Keratinocyte (primary cell): ENCODE measurements at regions not wholly inside any gene's neighbourhood (a gene's known extent, or its start where the extent isn't known, plus 50 kb on each side); places are given as distances from the start of the nearest gene placed in this dataset.

Experiments
- DNase-seq: peaks from one replicate; pipeline ENCODE4 v3.0.0-alpha.2; 2011; ENCODE audit warnings: low read depth, missing footprints, low spot score
- FAIRE-seq: peaks from 2 replicates; lab custom pipeline; 2011; peaks lifted over from hg19 to GRCh38; lab: Jason Lieb, UNC
- H2AFZ ChIP-seq: 2 replicates; pipeline ENCODE4 v1.6.0; 2012; ENCODE audit warnings: low read length, control low read depth, inconsistent platforms; ENCODE audit not compliant: control insufficient read depth
- H3K27ac ChIP-seq: 2 replicates; pipeline ENCODE4 v1.5.1; 2011; ENCODE audit warnings: low read length; ENCODE audit not compliant: control insufficient read depth, insufficient read depth
- H3K27me3 ChIP-seq: 3 replicates; pipeline ENCODE4 v1.6.0; 2011; ENCODE audit warnings: low read length; ENCODE audit not compliant: control insufficient read depth, insufficient read depth; ENCODE audit errors: extremely low read depth
- H3K36me3 ChIP-seq, 2 experiments: 2 replicates in 1 of 2; 3 replicates in 1 of 2; pipeline ENCODE4 v1.5.1; 2011; ENCODE audit warnings: low read length in 2 of 2, mild to moderate bottlenecking in 1 of 2; ENCODE audit not compliant: control insufficient read depth in 2 of 2, insufficient read depth in 2 of 2; ENCODE audit errors: extremely low read depth in 1 of 2
- H3K4me1 ChIP-seq: 3 replicates; pipeline ENCODE4 v1.5.1; 2011; ENCODE audit warnings: low read length; ENCODE audit not compliant: control insufficient read depth, insufficient read depth; ENCODE audit errors: extremely low read depth
- H3K4me2 ChIP-seq: 3 replicates; pipeline ENCODE4 v1.6.0; 2011; ENCODE audit warnings: low read depth, low read length; ENCODE audit not compliant: control insufficient read depth, insufficient read depth; ENCODE audit errors: extremely low read depth
- H3K4me3 ChIP-seq, 3 experiments: fragments of 200-600 bp in 1 of 3; sonication (generic) in 1 of 3; 2 replicates in 2 of 3; 3 replicates in 1 of 3; pipeline ENCODE4 v1.5.1; 2011 to 2016; ENCODE audit warnings: low read length in 3 of 3, mild to moderate bottlenecking in 3 of 3, control low read depth in 2 of 3, inconsistent platforms in 1 of 3, low read depth in 1 of 3, mixed read lengths in 1 of 3, mixed run types in 1 of 3, moderate library complexity in 1 of 3; ENCODE audit not compliant: control insufficient read depth in 2 of 3, insufficient read depth in 2 of 3; ENCODE audit errors: extremely low read depth in 1 of 3
- H3K79me2 ChIP-seq: 2 replicates; pipeline ENCODE4 v1.6.0; 2012; ENCODE audit warnings: low read length; ENCODE audit not compliant: control insufficient read depth, insufficient read depth
- H3K9ac ChIP-seq: 3 replicates; pipeline ENCODE4 v1.6.0; 2011; ENCODE audit warnings: low read length; ENCODE audit not compliant: control insufficient read depth, insufficient read depth; ENCODE audit errors: extremely low read depth
- H3K9me1 ChIP-seq: 3 replicates; pipeline ENCODE4 v1.6.0; 2011; ENCODE audit warnings: low read length; ENCODE audit not compliant: control insufficient read depth, insufficient read depth; ENCODE audit errors: extremely low read depth
- H3K9me3 ChIP-seq: 2 replicates; pipeline ENCODE4 v1.5.1; 2012; ENCODE audit warnings: low read depth, low read length; ENCODE audit not compliant: control insufficient read depth
- H4K20me1 ChIP-seq: 3 replicates; pipeline ENCODE4 v1.6.0; 2011; ENCODE audit warnings: low read length; ENCODE audit not compliant: control insufficient read depth, insufficient read depth; ENCODE audit errors: extremely low read depth
- EZH2 ChIP-seq: IDR thresholded peaks from one replicate; pipeline ENCODE4 v1.6.1; 2012; ENCODE audit warnings: inconsistent platforms, mild to moderate bottlenecking, low read length, moderate library complexity
- dilution Hi-C: fragments of 300-500 bp; cut with MboI; formaldehyde crosslinking; loops from one replicate; pipeline ENCODE4 v1.7.0; 2020; ENCODE audit warnings: low sequenced_read_pairs; ENCODE audit not compliant: extremely low pct_ligation_motif_present
- TF ChIP-seq, protein P1 (sequence below), 3 experiments: IDR thresholded peaks in 1 of 3; conservative IDR thresholded peaks in 1 of 3; optimal IDR thresholded peaks in 1 of 3; 2 replicates in 2 of 3; 3 replicates in 1 of 3; pipeline versions ENCODE3 to v1.5.1; 2011; ENCODE audit warnings: low read length in 3 of 3, mild to moderate bottlenecking in 3 of 3, moderate library complexity in 2 of 3, control low read depth in 1 of 3, inconsistent platforms in 1 of 3; ENCODE audit not compliant: insufficient read depth in 2 of 3; ENCODE audit errors: extremely low read depth in 1 of 3

DNA sequence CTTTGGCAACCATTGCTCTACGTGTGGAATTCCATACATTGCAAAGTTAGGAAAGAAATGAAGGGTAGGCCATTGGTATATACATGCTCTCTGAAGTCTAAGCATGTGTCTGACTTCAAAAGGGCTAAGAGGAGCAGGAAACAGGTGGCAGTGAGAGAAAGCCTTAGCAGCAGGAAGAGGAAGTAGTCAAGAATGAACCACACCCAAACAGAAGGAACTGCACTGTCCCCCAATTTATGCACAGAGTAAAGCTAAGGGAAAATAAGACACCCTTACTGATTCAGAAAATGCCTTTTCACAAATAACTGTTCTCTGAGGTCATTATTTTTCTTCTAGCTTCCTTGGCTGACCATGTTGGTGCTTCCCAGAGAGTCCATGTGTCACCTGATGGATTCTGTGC, 575.4 kb downstream of the NTRK3 start:
- Histone ChIP-seq H3K9ac (no peak overlapping the region), H3K4me3 (no peak overlapping the region), H3K9me3 (no peaks in the 10 kb centered on the region), H3K79me2 (no peaks in the 10 kb centered on the region), H3K27ac (no peak overlapping the region), H2AFZ (no peak overlapping the region), H3K27me3 (no peaks in the 10 kb centered on the region), H3K4me2 (no peak overlapping the region), H4K20me1 (no peaks in the 10 kb centered on the region), H3K9me1 (no peaks in the 10 kb centered on the region), H3K36me3 (no peaks in the 10 kb centered on the region), H3K4me1 (no peaks in the 10 kb centered on the region)
- FAIRE-seq (no peak), DNase-seq (no peak)
- TF ChIP-seq, protein P1, sequence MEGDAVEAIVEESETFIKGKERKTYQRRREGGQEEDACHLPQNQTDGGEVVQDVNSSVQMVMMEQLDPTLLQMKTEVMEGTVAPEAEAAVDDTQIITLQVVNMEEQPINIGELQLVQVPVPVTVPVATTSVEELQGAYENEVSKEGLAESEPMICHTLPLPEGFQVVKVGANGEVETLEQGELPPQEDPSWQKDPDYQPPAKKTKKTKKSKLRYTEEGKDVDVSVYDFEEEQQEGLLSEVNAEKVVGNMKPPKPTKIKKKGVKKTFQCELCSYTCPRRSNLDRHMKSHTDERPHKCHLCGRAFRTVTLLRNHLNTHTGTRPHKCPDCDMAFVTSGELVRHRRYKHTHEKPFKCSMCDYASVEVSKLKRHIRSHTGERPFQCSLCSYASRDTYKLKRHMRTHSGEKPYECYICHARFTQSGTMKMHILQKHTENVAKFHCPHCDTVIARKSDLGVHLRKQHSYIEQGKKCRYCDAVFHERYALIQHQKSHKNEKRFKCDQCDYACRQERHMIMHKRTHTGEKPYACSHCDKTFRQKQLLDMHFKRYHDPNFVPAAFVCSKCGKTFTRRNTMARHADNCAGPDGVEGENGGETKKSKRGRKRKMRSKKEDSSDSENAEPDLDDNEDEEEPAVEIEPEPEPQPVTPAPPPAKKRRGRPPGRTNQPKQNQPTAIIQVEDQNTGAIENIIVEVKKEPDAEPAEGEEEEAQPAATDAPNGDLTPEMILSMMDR (optimal IDR thresholded peaks at IDR 0.05 in 1 of 3, IDR thresholded peaks at IDR 0.05 in 1 of 3, conservative IDR thresholded peaks at IDR 0.05 in 1 of 3; ENCODE audit: extremely low read depth in 1 of 3, insufficient read depth in 2 of 3, low read length in 3 of 3), result no peak
- no peak for TF ChIP-seq EZH2
- dilution Hi-C loops, result no loop called here

GRCh38 chr15:87680208-87680607, 576.3 kb downstream of the NTRK3 start:
- Histone ChIP-seq H3K27ac (no peak overlapping the region), H2AFZ (no peak overlapping the region), H3K9me3 (no peaks in the 10 kb centered on the region), H3K9me1 (no peaks in the 10 kb centered on the region), H3K4me3 (no peak overlapping the region), H3K4me2 (no peak overlapping the region), H3K27me3 (no peaks in the 10 kb centered on the region), H3K9ac (no peak overlapping the region), H3K36me3 (no peaks in the 10 kb centered on the region), H3K79me2 (no peaks in the 10 kb centered on the region), H4K20me1 (no peaks in the 10 kb centered on the region), H3K4me1 (no peaks in the 10 kb centered on the region)
- DNase-seq (no peak), FAIRE-seq (no peak)
- dilution Hi-C loops, result no loop called here
- TF ChIP-seq, protein P1 (optimal IDR thresholded peaks at IDR 0.05 in 1 of 3, IDR thresholded peaks at IDR 0.05 in 1 of 3, conservative IDR thresholded peaks at IDR 0.05 in 1 of 3; ENCODE audit: extremely low read depth in 1 of 3, insufficient read depth in 2 of 3, low read length in 3 of 3), result no peak
- TF ChIP-seq EZH2, result no peak
